ENCODE measurements at regions not wholly inside any gene's neighbourhood (a gene's known extent, or its start where the extent isn't known, plus 50 kb on each side); places are given as distances from the start of the nearest gene placed in this dataset.

GRCh38 chr12:93094988-93095737 lies 166.1 kb upstream of the EEA1 start:
- DNase-seq: no peak
- peaks cover 49% of the 10 kb centered on the region for H3K4me1 Mint-ChIP-seq (ENCODE audit: low read depth)
- no peak for TF ChIP-seq CTCF (IDR thresholded peaks at IDR 0.05)
- H3K27me3 Mint-ChIP-seq (ENCODE audit: insufficient read depth): no peaks in the 10 kb centered on the region
- no peak overlapping the region for H3K27ac Mint-ChIP-seq
- no peaks in the 10 kb centered on the region for H3K36me3 Mint-ChIP-seq (ENCODE audit: low read depth)
- H3K9me3 Mint-ChIP-seq: no peaks in the 10 kb centered on the region
- no peak overlapping the region for H3K4me3 Mint-ChIP-seq

- no peak for DNase-seq
- Mint-ChIP-seq H3K4me3 (no peak overlapping the region), H3K36me3 (ENCODE audit: low read depth) (no peaks in the 10 kb centered on the region), H3K27me3 (ENCODE audit: insufficient read depth) (no peaks in the 10 kb centered on the region), H3K9me3 (no peaks in the 10 kb centered on the region), H3K27ac (no peak overlapping the region), H3K4me1 (ENCODE audit: low read depth) (peaks cover 35% of the 10 kb centered on the region)
- TF ChIP-seq CTCF (IDR thresholded peaks at IDR 0.05): no peak
Measured at GRCh38 chr12:93097417-93097816, 168.3 kb upstream of the EEA1 start.

- Mint-ChIP-seq H3K4me1 (ENCODE audit: low read depth) (peaks cover 29% of the 10 kb centered on the region), H3K36me3 (ENCODE audit: low read depth) (no peaks in the 10 kb centered on the region), H3K9me3 (no peaks in the 10 kb centered on the region), H3K27me3 (ENCODE audit: insufficient read depth) (no peaks in the 10 kb centered on the region; the same call in 1 of the 2 replicates), H3K27ac (no peak overlapping the region), H3K4me3 (no peak overlapping the region)
- TF ChIP-seq CTCF (IDR thresholded peaks at IDR 0.05): peak; percentile 82
- peak; percentile 25 for DNase-seq
Measured at GRCh38 chr12:93098077-93098476, 169.0 kb upstream of the EEA1 start.

- Mint-ChIP-seq H3K36me3 (ENCODE audit: low read depth) (no peaks in the 10 kb centered on the region), H3K4me3 (no peak overlapping the region), H3K27ac (peak overlapping the region; percentile 12; the same call in 1 of the 2 replicates), H3K4me1 (ENCODE audit: low read depth) (peaks cover 29% of the 10 kb centered on the region), H3K9me3 (no peaks in the 10 kb centered on the region), H3K27me3 (ENCODE audit: insufficient read depth) (no peaks in the 10 kb centered on the region; the same call in 1 of the 2 replicates)
- no peak for DNase-seq
- TF ChIP-seq CTCF (IDR thresholded peaks at IDR 0.05): no peak
Measured at GRCh38 chr12:93099792-93100191, 170.7 kb upstream of the EEA1 start.

GRCh38 chr12:93100610-93101009 lies 171.5 kb upstream of the EEA1 start:
- Mint-ChIP-seq H3K9me3 (no peaks in the 10 kb centered on the region), H3K4me1 (ENCODE audit: low read depth) (peaks cover 29% of the 10 kb centered on the region), H3K27me3 (ENCODE audit: insufficient read depth) (no peaks in the 10 kb centered on the region; the same call in 1 of the 2 replicates), H3K36me3 (ENCODE audit: low read depth) (no peaks in the 10 kb centered on the region), H3K4me3 (peak overlapping the region; percentile 26; the same call in 1 of the 2 replicates), H3K27ac (peak overlapping the region; percentile 67; the same call in 1 of the 2 replicates)
- TF ChIP-seq CTCF (IDR thresholded peaks at IDR 0.05): no peak
- DNase-seq: peak; percentile 20
